Fibroblast of lung (primary cell): ENCODE measurements at regions not wholly inside any gene's neighbourhood (a gene's known extent, or its start where the extent isn't known, plus 50 kb on each side); places are given as distances from the start of the nearest gene placed in this dataset.

Experiments
- CTCF ChIP-seq, 2 donors: IDR thresholded peaks in 1 of 2; conservative IDR thresholded peaks in 1 of 2; 1 replicate in 1 of 2; 2 replicates in 1 of 2; pipeline ENCODE4 v1.5.1; 2011 to 2012; ENCODE audit warnings: low read length in 2 of 2, control low read depth in 1 of 2, inconsistent platforms in 1 of 2, low read depth in 1 of 2, mild to moderate bottlenecking in 1 of 2
- EZH2 ChIP-seq: IDR thresholded peaks from 2 replicates; pipeline ENCODE4 v1.5.1; 2012; ENCODE audit warnings: low read length, control low read depth, mild to moderate bottlenecking; ENCODE audit errors: missing control alignments

GRCh38 chr15:93300796-93301195 lies 211.8 kb upstream of the RGMA start:
- no peak for TF ChIP-seq CTCF (conservative IDR thresholded peaks at IDR 0.05 in 1 of 2, IDR thresholded peaks at IDR 0.05 in 1 of 2; ENCODE audit: low read depth in 1 of 2, low read length in 2 of 2)
- TF ChIP-seq EZH2, result no peak
